BJ (cell line): ENCODE measurements at regions not wholly inside any gene's neighbourhood (a gene's known extent, or its start where the extent isn't known, plus 50 kb on each side); places are given as distances from the start of the nearest gene placed in this dataset.

ENCODE experiments used
- CTCF ChIA-PET: fragments of 350-600 bp; formaldehyde crosslinking; extraction: SDS; loops from one replicate; lab custom pipeline; 2021; ENCODE audit warnings: antibody characterized with exemption, inconsistent platforms; lab: Yijun Ruan, JAX
- POLR2A ChIA-PET: fragments of 300-600 bp; sonication (Branson Sonifier 250); formaldehyde crosslinking; extraction: SDS; loops from one replicate; lab custom pipeline; 2021; ENCODE audit warnings: antibody characterized with exemption; lab: Charles Lee
- DNase-seq: peaks from one replicate; pipeline ENCODE4 v3.0.0-alpha.2; 2011; ENCODE audit warnings: low read depth
- H3K27me3 ChIP-seq: 2 replicates; pipeline ENCODE4 v1.6.0; 2011; ENCODE audit warnings: low read length; ENCODE audit not compliant: control insufficient read depth, insufficient read depth
- H3K36me3 ChIP-seq: 2 replicates; pipeline ENCODE4 v1.5.1; 2011; ENCODE audit warnings: low read length; ENCODE audit not compliant: control insufficient read depth, insufficient read depth
- H3K4me3 ChIP-seq: 2 replicates; pipeline ENCODE4 v1.5.1; 2011; ENCODE audit warnings: low read depth, mild to moderate bottlenecking, control low read depth, low read length
- TF ChIP-seq, protein P1 (sequence below): IDR thresholded peaks from 2 replicates; pipeline ENCODE4 v1.5.1; 2011; ENCODE audit warnings: low read depth, mild to moderate bottlenecking, control low read depth, inconsistent platforms, low read length, moderate library complexity; ENCODE audit not compliant: insufficient read depth

DNA sequence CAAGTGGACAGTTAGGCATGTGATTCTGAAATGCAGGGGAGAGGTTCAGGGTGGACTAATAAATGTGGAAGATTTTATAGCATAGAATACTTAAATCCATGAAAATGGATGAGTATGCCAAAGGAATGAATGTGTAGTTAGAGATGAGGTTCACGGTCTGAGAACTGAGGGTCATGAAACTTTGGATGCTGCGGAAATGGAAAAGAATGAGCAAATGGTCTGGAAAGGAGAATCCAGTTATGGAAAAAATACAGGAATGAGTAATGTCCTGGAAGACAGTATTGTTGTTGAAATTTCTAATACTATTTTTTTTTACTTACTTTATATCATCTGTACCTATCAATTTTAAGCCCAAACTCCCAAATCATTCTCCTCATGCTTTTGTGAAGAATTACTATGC, 2369.4 kb downstream of the MAT2B start:
- CTCF ChIA-PET = no interaction called here
- no peaks in the 10 kb centered on the region for H3K27me3 ChIP-seq
- DNase-seq = no peak
- TF ChIP-seq, protein P1, sequence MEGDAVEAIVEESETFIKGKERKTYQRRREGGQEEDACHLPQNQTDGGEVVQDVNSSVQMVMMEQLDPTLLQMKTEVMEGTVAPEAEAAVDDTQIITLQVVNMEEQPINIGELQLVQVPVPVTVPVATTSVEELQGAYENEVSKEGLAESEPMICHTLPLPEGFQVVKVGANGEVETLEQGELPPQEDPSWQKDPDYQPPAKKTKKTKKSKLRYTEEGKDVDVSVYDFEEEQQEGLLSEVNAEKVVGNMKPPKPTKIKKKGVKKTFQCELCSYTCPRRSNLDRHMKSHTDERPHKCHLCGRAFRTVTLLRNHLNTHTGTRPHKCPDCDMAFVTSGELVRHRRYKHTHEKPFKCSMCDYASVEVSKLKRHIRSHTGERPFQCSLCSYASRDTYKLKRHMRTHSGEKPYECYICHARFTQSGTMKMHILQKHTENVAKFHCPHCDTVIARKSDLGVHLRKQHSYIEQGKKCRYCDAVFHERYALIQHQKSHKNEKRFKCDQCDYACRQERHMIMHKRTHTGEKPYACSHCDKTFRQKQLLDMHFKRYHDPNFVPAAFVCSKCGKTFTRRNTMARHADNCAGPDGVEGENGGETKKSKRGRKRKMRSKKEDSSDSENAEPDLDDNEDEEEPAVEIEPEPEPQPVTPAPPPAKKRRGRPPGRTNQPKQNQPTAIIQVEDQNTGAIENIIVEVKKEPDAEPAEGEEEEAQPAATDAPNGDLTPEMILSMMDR = no peak
- H3K4me3 ChIP-seq = no peak overlapping the region
- no peaks in the 10 kb centered on the region for H3K36me3 ChIP-seq
- POLR2A ChIA-PET = no interaction called here

DNA sequence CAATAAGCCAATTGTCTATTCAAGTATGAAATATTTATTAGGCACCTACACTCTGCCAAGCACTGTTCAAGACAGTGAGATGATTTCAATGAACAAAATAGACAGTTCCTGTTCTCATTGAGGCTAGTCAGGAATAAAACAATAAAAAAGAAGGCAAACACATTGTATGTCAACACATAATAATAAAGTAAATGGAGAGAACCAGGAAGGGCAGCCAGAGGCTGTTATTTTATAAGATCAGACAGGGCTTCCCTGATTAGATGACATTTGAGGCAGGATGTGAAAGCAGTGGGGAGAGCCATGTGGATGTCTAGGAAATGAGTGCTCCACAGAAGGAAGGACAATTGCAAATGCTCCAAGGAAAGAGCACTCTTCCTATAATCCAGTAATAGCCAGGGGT, 2371.1 kb downstream of the MAT2B start:
- Histone ChIP-seq H3K36me3 (no peaks in the 10 kb centered on the region), H3K27me3 (no peaks in the 10 kb centered on the region), H3K4me3 (no peak overlapping the region)
- TF ChIP-seq, protein P1 = no peak
- no peak for DNase-seq
- CTCF ChIA-PET = no interaction called here
- POLR2A ChIA-PET = no interaction called here

DNA sequence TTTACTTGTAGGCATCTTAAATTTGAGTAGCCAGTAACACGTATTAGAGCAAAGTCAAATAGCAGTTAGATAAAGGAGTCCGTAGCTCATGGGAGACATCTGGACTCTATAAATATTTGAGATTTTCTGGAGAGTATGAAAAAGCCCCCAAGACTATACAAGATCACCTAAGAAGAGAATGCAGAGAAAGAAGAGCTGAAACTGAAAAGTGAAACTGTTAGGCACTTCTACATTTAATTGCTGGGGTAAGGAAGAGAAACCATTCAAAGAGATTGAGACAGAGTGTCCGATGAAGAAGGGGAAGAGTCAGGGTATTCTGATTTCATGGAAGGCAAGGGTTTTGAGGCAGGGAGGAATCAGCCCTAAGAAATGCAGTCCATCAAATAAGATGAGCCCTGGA, 2372.1 kb downstream of the MAT2B start:
- TF ChIP-seq, protein P1 = no peak
- no peak for DNase-seq
- H3K36me3 ChIP-seq = no peaks in the 10 kb centered on the region
- ChIA-PET POLR2A (no interaction called here), CTCF (no interaction called here)
- H3K4me3 ChIP-seq = no peak overlapping the region
- no peaks in the 10 kb centered on the region for H3K27me3 ChIP-seq

DNA sequence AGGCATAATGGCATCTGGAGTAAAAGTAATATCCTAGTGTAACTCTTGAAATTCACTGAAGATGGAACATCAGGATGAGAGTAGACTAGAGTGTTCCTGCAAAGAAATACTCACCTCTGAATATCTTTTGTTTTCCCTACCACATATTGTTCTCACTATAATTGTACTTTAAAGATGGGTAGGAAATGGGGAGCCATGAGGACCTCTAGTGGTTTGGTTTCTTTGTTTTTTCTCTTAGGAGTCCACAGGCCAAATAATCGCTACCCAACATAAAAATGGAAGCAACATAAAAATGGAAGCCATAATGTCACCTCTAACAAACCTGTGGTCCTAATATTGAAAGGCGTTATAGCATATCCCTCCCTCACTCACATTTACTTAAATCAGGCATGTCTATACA, 2375.8 kb downstream of the MAT2B start:
- Histone ChIP-seq H3K36me3 (no peaks in the 10 kb centered on the region), H3K4me3 (no peak overlapping the region), H3K27me3 (no peaks in the 10 kb centered on the region)
- TF ChIP-seq, protein P1 = no peak
- DNase-seq = no peak
- CTCF ChIA-PET = no interaction called here
- POLR2A ChIA-PET = no interaction called here

DNA sequence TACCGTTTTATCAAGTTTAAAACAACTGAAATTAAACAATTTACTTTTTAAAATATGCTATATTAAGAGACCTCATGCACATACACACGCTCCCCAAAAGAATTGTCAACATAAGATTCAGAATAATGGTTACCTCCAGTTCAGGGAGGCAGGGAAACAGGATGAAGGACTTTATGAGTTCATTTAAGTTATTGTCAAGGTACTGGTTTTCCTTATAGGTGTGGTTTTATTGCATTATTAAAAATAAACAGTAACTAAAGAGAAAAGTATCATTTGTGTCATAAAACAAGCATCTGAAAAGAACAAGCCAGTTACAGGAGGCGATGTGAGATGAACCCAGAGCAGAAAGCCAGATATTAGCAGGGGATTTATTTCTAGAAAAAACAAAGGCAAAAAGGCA, 2376.7 kb downstream of the MAT2B start:
- TF ChIP-seq, protein P1 = no peak
- no peak overlapping the region for H3K4me3 ChIP-seq
- H3K36me3 ChIP-seq = no peaks in the 10 kb centered on the region
- POLR2A ChIA-PET = no interaction called here
- no peak for DNase-seq
- CTCF ChIA-PET = no interaction called here
- no peaks in the 10 kb centered on the region for H3K27me3 ChIP-seq
